ENCODE measurements at regions not wholly inside any gene's neighbourhood (a gene's known extent, or its start where the extent isn't known, plus 50 kb on each side); places are given as distances from the start of the nearest gene placed in this dataset.

DNA sequence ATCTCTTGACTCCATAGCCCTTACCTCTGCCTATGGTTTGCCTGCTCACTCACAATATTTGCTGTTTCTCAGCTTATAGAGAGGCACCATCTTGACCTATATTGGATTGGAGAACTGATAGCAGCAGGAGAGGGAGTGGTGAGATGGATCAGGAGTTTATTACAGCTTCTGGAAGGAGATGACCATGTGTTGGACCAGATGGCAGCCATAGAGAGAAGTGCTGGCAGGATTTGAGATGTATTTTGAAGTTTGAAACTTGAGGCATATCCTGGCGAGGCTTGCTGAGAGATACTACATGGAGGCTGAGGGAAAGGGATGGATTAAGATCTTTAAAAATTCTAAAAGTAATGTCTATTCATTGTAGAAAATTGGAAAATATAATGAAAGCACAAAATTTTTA lies 198.0 kb upstream of the ZFP64 start:
- TF ChIP-seq, protein P1, sequence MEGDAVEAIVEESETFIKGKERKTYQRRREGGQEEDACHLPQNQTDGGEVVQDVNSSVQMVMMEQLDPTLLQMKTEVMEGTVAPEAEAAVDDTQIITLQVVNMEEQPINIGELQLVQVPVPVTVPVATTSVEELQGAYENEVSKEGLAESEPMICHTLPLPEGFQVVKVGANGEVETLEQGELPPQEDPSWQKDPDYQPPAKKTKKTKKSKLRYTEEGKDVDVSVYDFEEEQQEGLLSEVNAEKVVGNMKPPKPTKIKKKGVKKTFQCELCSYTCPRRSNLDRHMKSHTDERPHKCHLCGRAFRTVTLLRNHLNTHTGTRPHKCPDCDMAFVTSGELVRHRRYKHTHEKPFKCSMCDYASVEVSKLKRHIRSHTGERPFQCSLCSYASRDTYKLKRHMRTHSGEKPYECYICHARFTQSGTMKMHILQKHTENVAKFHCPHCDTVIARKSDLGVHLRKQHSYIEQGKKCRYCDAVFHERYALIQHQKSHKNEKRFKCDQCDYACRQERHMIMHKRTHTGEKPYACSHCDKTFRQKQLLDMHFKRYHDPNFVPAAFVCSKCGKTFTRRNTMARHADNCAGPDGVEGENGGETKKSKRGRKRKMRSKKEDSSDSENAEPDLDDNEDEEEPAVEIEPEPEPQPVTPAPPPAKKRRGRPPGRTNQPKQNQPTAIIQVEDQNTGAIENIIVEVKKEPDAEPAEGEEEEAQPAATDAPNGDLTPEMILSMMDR (conservative IDR thresholded peaks at IDR 0.05; ENCODE audit: low read length) = no peak
- no peak for TF ChIP-seq EZH2phosphoT487 (IDR thresholded peaks at IDR 0.05; ENCODE audit: borderline replicate concordance)
